Trophoblast cell (in vitro differentiated cells and primary cell): ENCODE measurements at regions not wholly inside any gene's neighbourhood (a gene's known extent, or its start where the extent isn't known, plus 50 kb on each side); places are given as distances from the start of the nearest gene placed in this dataset.
A peak's percentile ranks its signal among the peaks of the same experiment; 100 is the strongest.

Experiments used
- DNase-seq, 2 donors: peaks; one replicate each; pipeline ENCODE4 v3.0.0-alpha.2; 2016
- H2AFZ ChIP-seq: 2 replicates; pipeline ENCODE4 v1.6.1; 2013; ENCODE audit warnings: low read length, moderate library complexity, mild to moderate bottlenecking; ENCODE audit not compliant: insufficient read depth, poor library complexity
- H2AK5ac ChIP-seq: 2 replicates; pipeline ENCODE4 v1.6.1; 2013; ENCODE audit warnings: mild to moderate bottlenecking, low read length
- H2BK120ac ChIP-seq: 2 replicates; pipeline ENCODE4 v1.6.1; 2013; ENCODE audit warnings: low read length, mild to moderate bottlenecking, moderate library complexity; ENCODE audit not compliant: insufficient read depth, poor library complexity
- H2BK12ac ChIP-seq: 2 replicates; pipeline ENCODE4 v1.6.1; 2013; ENCODE audit warnings: mild to moderate bottlenecking, low read length, moderate library complexity
- H2BK5ac ChIP-seq: 2 replicates; pipeline ENCODE4 v1.6.1; 2013; ENCODE audit warnings: low read length, low read depth, moderate library complexity, mild to moderate bottlenecking; ENCODE audit not compliant: poor library complexity
- H3K14ac ChIP-seq: 2 replicates; pipeline ENCODE4 v1.6.1; 2013; ENCODE audit warnings: mild to moderate bottlenecking, low read length
- H3K18ac ChIP-seq: 2 replicates; pipeline ENCODE4 v1.6.1; 2013; ENCODE audit warnings: mild to moderate bottlenecking, low read length
- H3K23ac ChIP-seq: 2 replicates; pipeline ENCODE4 v1.6.1; 2013; ENCODE audit warnings: low read length
- H3K27ac ChIP-seq: 2 replicates; pipeline ENCODE4 v1.5.1; 2013; ENCODE audit warnings: low read depth, mild to moderate bottlenecking, inconsistent platforms, low read length, moderate library complexity
- H3K27me3 ChIP-seq: 2 replicates; pipeline ENCODE4 v1.6.1; 2013; ENCODE audit warnings: inconsistent platforms, mild to moderate bottlenecking, low read length, moderate library complexity; ENCODE audit not compliant: insufficient read depth
- H3K36me3 ChIP-seq, 2 experiments: 1 replicate in 1 of 2; 2 replicates in 1 of 2; pipeline ENCODE4 v1.6.1; 2013; ENCODE audit warnings: low read length in 2 of 2, mild to moderate bottlenecking in 2 of 2, moderate library complexity in 1 of 2; ENCODE audit not compliant: insufficient read depth in 2 of 2, control insufficient read depth in 1 of 2
- H3K4ac ChIP-seq: 2 replicates; pipeline ENCODE4 v1.6.1; 2013; ENCODE audit warnings: low read depth, mild to moderate bottlenecking, low read length, moderate library complexity
- H3K4me1 ChIP-seq, 2 experiments: 1 replicate in 1 of 2; 2 replicates in 1 of 2; pipeline ENCODE4 v1.6.1; 2013; ENCODE audit warnings: low read length in 2 of 2, mild to moderate bottlenecking in 2 of 2, moderate library complexity in 1 of 2; ENCODE audit not compliant: insufficient read depth in 2 of 2, control insufficient read depth in 1 of 2
- H3K4me2 ChIP-seq: 2 replicates; pipeline ENCODE4 v1.6.1; 2013; ENCODE audit warnings: inconsistent platforms, mild to moderate bottlenecking, low read length, moderate library complexity
- H3K4me3 ChIP-seq: 2 replicates; pipeline ENCODE4 v1.5.1; 2013; ENCODE audit warnings: mild to moderate bottlenecking, low read depth, low read length, inconsistent platforms
- H3K79me1 ChIP-seq: one replicate; pipeline ENCODE4 v1.6.1; 2013; ENCODE audit warnings: low read length
- H3K79me2 ChIP-seq: 2 replicates; pipeline ENCODE4 v1.6.1; 2013; ENCODE audit warnings: low read length, mild to moderate bottlenecking; ENCODE audit not compliant: control insufficient read depth, insufficient read depth, poor library complexity
- H3K9ac ChIP-seq: 2 replicates; pipeline ENCODE4 v1.6.1; 2013; ENCODE audit warnings: mild to moderate bottlenecking, low read length
- H3K9me3 ChIP-seq: 2 replicates; pipeline ENCODE4 v1.6.1; 2013; ENCODE audit warnings: low read depth, mild to moderate bottlenecking, control low read depth, inconsistent platforms, low read length; ENCODE audit not compliant: insufficient read depth
- H4K12ac ChIP-seq: 2 replicates; pipeline ENCODE4 v1.6.1; 2013; ENCODE audit warnings: low read depth, mild to moderate bottlenecking, low read length, moderate library complexity
- H4K8ac ChIP-seq: 2 replicates; pipeline ENCODE4 v1.6.1; 2013; ENCODE audit warnings: low read depth, mild to moderate bottlenecking, low read length, moderate library complexity
- H4K91ac ChIP-seq: one replicate; pipeline ENCODE4 v1.6.1; 2013; ENCODE audit warnings: low read depth, mild to moderate bottlenecking, low read length, moderate library complexity
- WGBS: extraction: QIAGEN DNeasy Blood & Tissue Kit; methylation state at CpG from one replicate; pipeline ENCODE4 v1.1.7; 2013; ENCODE audit warnings: missing lambda C conversion rate; ENCODE audit not compliant: insufficient read length, insufficient coverage; ENCODE audit errors: extremely low coverage; 5-methylcytosine and 5-hydroxymethylcytosine counted together

DNA sequence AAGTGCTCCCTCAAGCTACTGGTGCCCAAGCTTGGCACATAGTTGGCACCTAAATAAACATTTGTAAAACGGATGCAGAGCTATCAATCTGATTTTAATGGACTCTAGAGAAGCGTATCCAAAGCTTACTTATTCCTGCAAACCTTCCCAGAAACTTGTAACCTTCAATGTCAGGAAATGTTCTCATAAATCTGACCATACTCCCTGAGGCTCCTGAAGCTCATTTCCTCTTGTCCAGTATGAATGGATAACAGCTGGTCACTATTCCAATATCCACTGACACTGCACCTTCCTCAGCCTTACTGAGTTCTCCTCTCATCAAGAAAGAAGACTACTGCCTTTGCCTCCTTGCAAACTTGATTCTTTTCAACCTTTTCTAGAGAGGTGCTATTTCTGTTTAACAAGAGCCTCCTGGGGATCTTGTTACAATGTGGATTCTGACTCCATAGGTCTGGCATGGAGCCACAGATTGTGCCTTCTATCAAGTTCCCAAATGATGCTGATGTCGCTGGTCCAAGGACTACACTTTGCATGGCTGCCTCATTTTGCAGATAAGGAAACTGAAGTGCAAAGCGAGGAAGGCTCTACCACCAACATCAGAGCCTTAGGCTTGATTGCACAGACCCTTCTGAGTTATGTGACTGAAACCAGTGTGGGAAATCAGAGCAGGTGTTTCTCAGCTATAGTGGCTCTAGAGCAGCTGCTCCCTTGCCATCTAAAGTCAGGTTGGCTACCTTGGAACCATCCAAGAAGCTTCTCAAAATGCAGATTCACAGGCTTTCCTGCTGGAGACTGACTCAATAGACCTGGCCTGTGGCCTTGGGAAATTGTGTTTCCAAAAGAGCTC is 377.8 kb downstream of the SOX9 start:
- Histone ChIP-seq H3K4ac (no peak overlapping the region), H3K36me3 (no peaks in the 10 kb centered on the region), H3K79me2 (peaks cover 2% of the 10 kb centered on the region), H4K91ac (no peak overlapping the region), H3K27me3 (no peaks in the 10 kb centered on the region), H3K27ac (no peak overlapping the region), H3K4me2 (no peak overlapping the region), H2BK5ac (no peak overlapping the region), H4K8ac (no peak overlapping the region), H2AFZ (no peak overlapping the region), H3K4me1 (peaks cover 18 to 21% of the 10 kb centered on the region in 2 experiments), H2BK120ac (no peak overlapping the region), H2BK12ac (no peak overlapping the region), H3K18ac (no peak overlapping the region), H2AK5ac (no peak overlapping the region), H3K79me1 (peaks cover 10% of the 10 kb centered on the region), H3K9me3 (no peaks in the 10 kb centered on the region), H4K12ac (no peak overlapping the region), H3K23ac (no peak overlapping the region), H3K4me3 (no peak overlapping the region), H3K9ac (no peak overlapping the region), H3K14ac (no peak overlapping the region)
- DNase-seq, result no peak
- no CpG with 5 or more reads among the region's 4 CpGs for WGBS

DNA sequence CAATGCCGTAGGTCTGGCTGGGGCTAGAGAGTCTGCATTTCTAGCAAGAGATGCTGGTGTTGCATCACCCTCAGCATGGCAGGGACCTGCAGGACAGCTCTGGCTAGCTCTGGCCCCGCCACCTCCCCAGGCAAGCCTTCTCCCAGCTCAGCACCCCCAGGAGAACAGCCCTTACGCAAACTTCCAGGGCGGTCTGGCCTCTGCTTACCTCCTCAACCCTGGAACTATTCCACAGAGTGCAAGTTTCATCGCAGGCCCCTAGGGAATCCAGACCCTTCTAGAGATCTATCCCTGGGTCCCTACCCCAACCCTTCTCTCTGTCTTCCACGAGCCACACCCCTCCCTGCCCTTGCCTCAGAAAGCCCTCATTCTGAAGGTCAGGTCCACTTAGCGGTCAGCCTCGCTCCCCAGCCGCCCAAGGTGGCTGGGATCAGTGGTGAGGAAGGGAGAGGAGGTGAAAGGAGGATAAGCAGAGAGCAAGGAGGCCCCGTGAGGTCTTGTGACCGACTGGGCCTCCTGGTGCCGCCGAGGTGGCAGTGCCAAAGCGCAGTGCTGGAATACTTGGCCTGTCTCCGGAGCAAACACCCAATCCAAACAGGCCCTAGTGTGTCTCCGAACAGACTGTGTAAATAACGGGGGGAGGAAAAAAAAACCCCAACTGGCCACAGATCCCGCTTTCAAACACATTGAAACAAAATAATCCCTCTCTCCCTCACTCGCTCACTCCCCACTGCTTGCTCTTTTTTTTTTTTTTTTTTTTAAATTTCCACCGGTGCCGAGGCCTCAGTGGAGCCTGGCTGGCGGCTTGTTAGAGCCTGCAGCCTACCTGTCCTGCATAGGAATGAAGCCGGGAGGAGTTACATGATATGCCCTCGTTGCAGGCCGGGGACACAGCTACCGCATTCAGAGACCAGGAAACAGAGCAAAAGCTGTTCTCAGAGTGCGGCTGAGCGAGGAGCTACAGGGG is 380.9 kb downstream of the SOX9 start:
- Histone ChIP-seq H2BK12ac (peak overlapping the region; percentile 68), H3K4me3 (no peak overlapping the region), H3K27ac (peak overlapping the region; percentile 77), H3K79me1 (peaks cover 10% of the 10 kb centered on the region), H2AFZ (peak overlapping the region; percentile 56), H2BK120ac (peak overlapping the region; percentile 92), H2BK5ac (peak overlapping the region; percentile 71), H3K79me2 (peaks cover 2% of the 10 kb centered on the region), H3K4ac (peak overlapping the region; percentile 48), H3K9ac (no peak overlapping the region), H3K4me1 (peaks cover 18 to 21% of the 10 kb centered on the region in 2 experiments), H4K91ac (peak overlapping the region; percentile 95), H3K27me3 (no peaks in the 10 kb centered on the region), H3K4me2 (peak overlapping the region; percentile 29), H3K14ac (peak overlapping the region; percentile 83), H3K9me3 (no peaks in the 10 kb centered on the region), H3K18ac (peak overlapping the region; percentile 68), H4K8ac (peak overlapping the region; percentile 63), H3K23ac (no peak overlapping the region), H2AK5ac (peak overlapping the region; percentile 91), H3K36me3 (no peaks in the 10 kb centered on the region), H4K12ac (no peak overlapping the region)
- DNase-seq, result peak in 1 of 2 donors; percentile 35
- WGBS, result no CpG with 5 or more reads among the region's 28 CpGs

DNA sequence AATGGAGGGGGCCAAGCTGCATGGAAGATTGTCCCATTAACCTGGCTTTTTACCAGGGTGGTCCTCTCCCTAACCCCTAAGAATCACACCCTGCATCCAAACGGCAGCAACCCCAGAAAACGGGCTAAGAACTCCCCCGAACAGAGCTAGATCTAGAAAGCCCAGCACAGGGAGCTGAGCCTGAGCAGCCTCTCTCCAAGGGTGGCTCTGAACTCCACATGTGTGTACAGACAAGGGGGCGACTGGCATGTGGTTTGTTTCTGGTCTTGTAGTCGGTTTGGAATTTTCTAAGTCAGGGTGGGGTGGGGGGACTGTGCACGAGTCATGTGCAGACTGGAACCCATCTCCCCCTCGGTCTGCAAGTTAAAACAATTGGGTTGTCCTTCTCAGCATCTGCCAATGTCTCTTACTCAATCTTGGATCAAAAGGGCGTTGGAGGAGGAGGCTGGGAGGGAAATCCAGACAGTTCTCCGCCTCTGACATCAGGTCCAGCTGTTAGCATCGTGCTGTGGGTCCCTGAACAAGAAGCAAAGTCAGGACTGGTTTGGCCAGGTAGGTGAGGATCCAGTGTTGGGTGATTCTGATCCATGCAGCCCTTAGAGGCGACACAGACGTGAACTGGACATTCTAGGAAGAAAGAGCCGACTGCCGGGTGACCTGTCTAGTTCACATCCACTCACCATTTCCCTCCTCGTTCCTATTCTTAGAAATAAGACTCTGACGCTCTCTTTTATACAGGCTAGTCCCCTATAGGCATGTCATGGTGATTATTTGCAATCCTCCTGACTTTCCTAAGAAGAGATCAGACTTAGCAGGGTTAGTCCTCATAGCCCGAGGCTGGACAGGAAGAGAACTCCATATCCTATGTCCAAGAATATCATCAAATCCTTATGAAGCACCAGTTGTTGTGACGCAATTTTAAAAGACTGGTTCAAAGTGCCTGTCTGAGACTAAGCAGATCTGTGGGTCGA is 381.8 kb downstream of the SOX9 start:
- H2AFZ ChIP-seq, result no peak overlapping the region
- no peaks in the 10 kb centered on the region for H3K9me3 ChIP-seq
- H4K91ac ChIP-seq, result peak overlapping the region; percentile 72
- peaks cover 10% of the 10 kb centered on the region for H3K79me1 ChIP-seq
- peak overlapping the region; percentile 15 for H3K14ac ChIP-seq
- H3K4me2 ChIP-seq, result peak overlapping the region; percentile 3
- H2BK5ac ChIP-seq, result peak overlapping the region; percentile 3
- H4K8ac ChIP-seq, result peak overlapping the region; percentile 49
- no peak overlapping the region for H4K12ac ChIP-seq
- no peaks in the 10 kb centered on the region for H3K27me3 ChIP-seq
- peaks cover 18 to 21% of the 10 kb centered on the region in 2 experiments for H3K4me1 ChIP-seq
- peak overlapping the region; percentile 43 for H2BK120ac ChIP-seq
- peak overlapping the region; percentile 60 for H3K27ac ChIP-seq
- peak overlapping the region; percentile 21 for H2BK12ac ChIP-seq
- peaks cover 2% of the 10 kb centered on the region for H3K79me2 ChIP-seq
- no peak overlapping the region for H3K4me3 ChIP-seq
- H3K4ac ChIP-seq, result no peak overlapping the region
- H3K18ac ChIP-seq, result no peak overlapping the region
- H2AK5ac ChIP-seq, result no peak overlapping the region
- no peak overlapping the region for H3K9ac ChIP-seq
- DNase-seq, result no peak
- no peaks in the 10 kb centered on the region for H3K36me3 ChIP-seq
- no CpG with 5 or more reads among the region's 19 CpGs for WGBS
- no peak overlapping the region for H3K23ac ChIP-seq
